CD14-positive monocyte (primary cell): ENCODE measurements at regions not wholly inside any gene's neighbourhood (a gene's known extent, or its start where the extent isn't known, plus 50 kb on each side); places are given as distances from the start of the nearest gene placed in this dataset.

Experiments
- DNase-seq, 3 donors: peaks; one replicate each; pipeline ENCODE4 v3.0.0-alpha.2; 2011 to 2022
- H2AFZ ChIP-seq: 2 replicates; pipeline ENCODE4 v1.6.0; 2012; ENCODE audit warnings: mild to moderate bottlenecking, low read depth, low read length, inconsistent platforms; ENCODE audit not compliant: insufficient read depth, poor library complexity, severe bottlenecking
- H3K27ac ChIP-seq, 2 donors: 1 replicate in 1 of 2; 2 replicates in 1 of 2; pipeline ENCODE4 v1.5.1; 2012 to 2013; ENCODE audit warnings: low read length in 2 of 2, control low read depth in 1 of 2, inconsistent platforms in 1 of 2, low read depth in 1 of 2, mild to moderate bottlenecking in 1 of 2
- H3K27me3 ChIP-seq, 2 donors: one replicate each; pipeline versions ENCODE4 v1.6.0 to v1.6.1; 2011 to 2013; ENCODE audit warnings: low read length in 2 of 2; ENCODE audit not compliant: control insufficient read depth in 2 of 2, insufficient read depth in 2 of 2
- H3K36me3 ChIP-seq, 2 donors: replicated peaks in 1 of 2; 1 replicate in 1 of 2; 2 replicates in 1 of 2; pipeline versions ENCODE4 v1.5.1 to v1.6.1; 2012 to 2013; ENCODE audit warnings: low read length in 2 of 2, control low read depth in 1 of 2, inconsistent platforms in 1 of 2, mild to moderate bottlenecking in 1 of 2; ENCODE audit not compliant: insufficient read depth in 2 of 2, control insufficient read depth in 1 of 2
- H3K4me1 ChIP-seq, 2 donors: 1 replicate in 1 of 2; 2 replicates in 1 of 2; pipeline versions ENCODE4 v1.5.1 to v1.6.1; 2012 to 2013; ENCODE audit warnings: low read length in 2 of 2, control low read depth in 1 of 2, inconsistent platforms in 1 of 2, mild to moderate bottlenecking in 1 of 2, moderate library complexity in 1 of 2; ENCODE audit not compliant: insufficient read depth in 2 of 2, control insufficient read depth in 1 of 2
- H3K4me2 ChIP-seq: replicated peaks from 2 replicates; pipeline ENCODE3; 2012; ENCODE audit warnings: low read length, moderate library complexity, mild to moderate bottlenecking; ENCODE audit not compliant: poor library complexity, severe bottlenecking; ENCODE audit errors: extremely low read depth
- H3K4me3 ChIP-seq, 3 experiments: fragments of 200-600 bp in 1 of 3; sonication (generic) in 1 of 3; replicated peaks in 1 of 3; 1 replicate in 2 of 3; 2 replicates in 1 of 3; pipeline ENCODE4 v1.5.1; 2011 to 2013; ENCODE audit warnings: low read length in 3 of 3, mild to moderate bottlenecking in 3 of 3, control low read depth in 2 of 3, low read depth in 2 of 3, inconsistent platforms in 1 of 3, moderate library complexity in 1 of 3
- H3K79me2 ChIP-seq: 2 replicates; pipeline ENCODE4 v1.6.0; 2012; ENCODE audit warnings: mild to moderate bottlenecking, control low read depth, inconsistent platforms, low read length, moderate library complexity; ENCODE audit not compliant: insufficient read depth
- H3K9ac ChIP-seq: 2 replicates; pipeline ENCODE4 v1.6.0; 2017; ENCODE audit warnings: low read length, mild to moderate bottlenecking; ENCODE audit not compliant: insufficient read depth, poor library complexity, severe bottlenecking
- H3K9me3 ChIP-seq, 2 donors: replicated peaks in 1 of 2; 1 replicate in 1 of 2; 2 replicates in 1 of 2; pipeline versions ENCODE4 v1.5.1 to v1.6.1; 2012 to 2013; ENCODE audit warnings: low read length in 2 of 2, control low read depth in 1 of 2; ENCODE audit not compliant: control insufficient read depth in 1 of 2, insufficient read depth in 1 of 2
- H4K20me1 ChIP-seq: 2 replicates; pipeline ENCODE4 v1.6.0; 2012; ENCODE audit warnings: mild to moderate bottlenecking, low read length, control low read depth, moderate library complexity; ENCODE audit not compliant: insufficient read depth
- H3K27ac Mint-ChIP-seq, 7 donors: one replicate each; pipeline ENCODE4 v1.8.0; 2020; ENCODE audit warnings: mild to moderate bottlenecking in 7 of 7, mixed read lengths in 7 of 7, moderate library complexity in 6 of 7, inconsistent platforms in 2 of 7
- H3K27me3 Mint-ChIP-seq, 3 donors: one replicate each; pipeline ENCODE4 v1.8.0; 2021 to 2022; ENCODE audit warnings: low read depth in 3 of 3, mild to moderate bottlenecking in 3 of 3, mixed read lengths in 3 of 3, moderate library complexity in 3 of 3, inconsistent platforms in 1 of 3
- H3K36me3 Mint-ChIP-seq, 2 donors: one replicate each; pipeline ENCODE4 v1.8.0; 2020; ENCODE audit warnings: mixed read lengths in 2 of 2, inconsistent platforms in 1 of 2, mild to moderate bottlenecking in 1 of 2
- H3K4me1 Mint-ChIP-seq: one replicate; pipeline ENCODE4 v1.8.0; 2020; ENCODE audit warnings: mild to moderate bottlenecking, mixed read lengths
- H3K4me3 Mint-ChIP-seq, 2 donors: one replicate each; pipeline ENCODE4 v1.8.0; 2020; ENCODE audit warnings: mild to moderate bottlenecking in 2 of 2, mixed read lengths in 2 of 2, moderate library complexity in 1 of 2
- H3K9me3 Mint-ChIP-seq, 7 donors: one replicate each; pipeline ENCODE4 v1.8.0; 2020 to 2022; ENCODE audit warnings: mixed read lengths in 7 of 7, mild to moderate bottlenecking in 6 of 7, moderate library complexity in 6 of 7, inconsistent platforms in 2 of 7
- WGBS: methylation state at CpG from one replicate; pipeline ENCODE4 v1.1.5; 2013; ENCODE audit warnings: missing lambda C conversion rate; ENCODE audit not compliant: insufficient coverage; 5-methylcytosine and 5-hydroxymethylcytosine counted together
- intact Hi-C, 2 donors: fragments of 100-400 bp; cut with micrococcal nuclease; formaldehyde crosslinking; loops; one replicate each; pipeline versions ENCODE4 v1.15.0 to v1.15.1; 2023
- TF ChIP-seq, protein P1 (sequence below): fragments of 200-600 bp; IDR thresholded peaks from one replicate; pipeline ENCODE4 v1.8.0; 2022; ENCODE audit warnings: antibody characterized with exemption, mild to moderate bottlenecking

DNA sequence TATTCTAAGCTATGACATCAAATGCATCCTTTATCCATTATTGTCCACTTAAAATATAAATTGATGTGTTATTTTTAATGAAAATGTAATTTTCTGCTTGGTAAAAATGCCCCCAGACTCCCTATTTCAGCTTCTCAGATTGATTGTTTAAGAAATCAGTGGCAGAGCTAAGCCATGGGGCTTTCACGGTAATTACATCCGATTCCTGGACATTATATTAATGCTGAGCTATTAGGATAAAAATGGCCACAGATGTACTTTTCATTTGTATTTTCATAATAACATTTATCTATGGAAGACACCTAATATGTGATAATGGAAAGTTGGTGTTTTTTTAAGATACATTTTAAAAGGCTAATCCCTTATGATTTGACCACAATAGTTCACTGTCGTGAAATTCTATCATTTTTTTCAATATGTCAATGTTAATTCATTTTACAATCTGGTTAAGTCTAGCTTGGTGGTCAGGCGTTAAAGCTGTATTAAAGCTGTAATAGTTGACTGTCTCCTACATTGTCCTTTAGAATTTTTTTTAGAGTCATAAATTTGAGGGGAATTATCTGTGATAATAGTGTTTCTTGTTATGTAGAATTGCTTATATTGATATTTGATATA is 229.0 kb upstream of the UBE2E3 start:
- Mint-ChIP-seq H3K36me3 (no peaks in the 10 kb centered on the region), H3K4me1 (no peaks in the 10 kb centered on the region), H3K9me3 (peaks cover 0 to 6% (median 2%) of the 10 kb centered on the region in 7 donors), H3K27ac (no peak overlapping the region), H3K4me3 (no peak overlapping the region), H3K27me3 (peaks cover 0 to 4% (median 1%) of the 10 kb centered on the region in 3 donors)
- Histone ChIP-seq H3K79me2 (no peaks in the 10 kb centered on the region), H3K4me1 (no peaks in the 10 kb centered on the region), H4K20me1 (no peaks in the 10 kb centered on the region), H2AFZ (no peak overlapping the region), H3K9me3 (no peaks in the 10 kb centered on the region), H3K4me3 (no peak overlapping the region), H3K36me3 (no peaks in the 10 kb centered on the region), H3K27ac (no peak overlapping the region), H3K4me2 (no peak overlapping the region), H3K9ac (no peak overlapping the region), H3K27me3 (no peaks in the 10 kb centered on the region)
- TF ChIP-seq, protein P1, sequence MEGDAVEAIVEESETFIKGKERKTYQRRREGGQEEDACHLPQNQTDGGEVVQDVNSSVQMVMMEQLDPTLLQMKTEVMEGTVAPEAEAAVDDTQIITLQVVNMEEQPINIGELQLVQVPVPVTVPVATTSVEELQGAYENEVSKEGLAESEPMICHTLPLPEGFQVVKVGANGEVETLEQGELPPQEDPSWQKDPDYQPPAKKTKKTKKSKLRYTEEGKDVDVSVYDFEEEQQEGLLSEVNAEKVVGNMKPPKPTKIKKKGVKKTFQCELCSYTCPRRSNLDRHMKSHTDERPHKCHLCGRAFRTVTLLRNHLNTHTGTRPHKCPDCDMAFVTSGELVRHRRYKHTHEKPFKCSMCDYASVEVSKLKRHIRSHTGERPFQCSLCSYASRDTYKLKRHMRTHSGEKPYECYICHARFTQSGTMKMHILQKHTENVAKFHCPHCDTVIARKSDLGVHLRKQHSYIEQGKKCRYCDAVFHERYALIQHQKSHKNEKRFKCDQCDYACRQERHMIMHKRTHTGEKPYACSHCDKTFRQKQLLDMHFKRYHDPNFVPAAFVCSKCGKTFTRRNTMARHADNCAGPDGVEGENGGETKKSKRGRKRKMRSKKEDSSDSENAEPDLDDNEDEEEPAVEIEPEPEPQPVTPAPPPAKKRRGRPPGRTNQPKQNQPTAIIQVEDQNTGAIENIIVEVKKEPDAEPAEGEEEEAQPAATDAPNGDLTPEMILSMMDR = no peak
- DNase-seq = no peak
- intact Hi-C loops = no loop called here
- no CpG with 5 or more reads among the region's 4 CpGs for WGBS

DNA sequence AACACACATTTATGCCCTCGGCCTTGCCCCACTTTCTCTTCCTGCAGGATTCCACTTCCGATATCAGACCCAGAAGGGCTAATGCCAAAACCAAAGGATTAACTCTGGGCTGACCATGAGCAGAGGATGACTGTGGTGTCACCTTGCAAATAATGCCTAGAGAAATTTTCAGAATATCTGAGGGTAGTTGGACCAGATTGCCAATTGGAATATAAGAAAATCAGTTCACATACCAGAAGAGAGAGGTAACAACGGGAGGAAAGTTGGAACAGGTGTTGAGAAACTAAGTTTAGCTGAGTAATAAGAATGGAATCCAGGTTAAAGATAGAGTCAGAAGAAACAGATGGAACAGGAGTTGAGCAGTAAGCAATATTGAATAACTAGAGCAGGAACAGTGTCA is 232.7 kb upstream of the UBE2E3 start:
- TF ChIP-seq, protein P1 = no peak
- no peaks in the 10 kb centered on the region for H3K27me3 ChIP-seq
- H3K79me2 ChIP-seq = no peaks in the 10 kb centered on the region
- H3K4me1 ChIP-seq = no peaks in the 10 kb centered on the region
- no peak overlapping the region for H3K4me2 ChIP-seq
- no peak overlapping the region for H3K4me3 Mint-ChIP-seq
- no peaks in the 10 kb centered on the region for H3K36me3 Mint-ChIP-seq
- no peak overlapping the region for H3K27ac Mint-ChIP-seq
- H3K9me3 Mint-ChIP-seq = peaks cover 0 to 3% (median 1%) of the 10 kb centered on the region in 7 donors
- H4K20me1 ChIP-seq = no peaks in the 10 kb centered on the region
- H3K9ac ChIP-seq = no peak overlapping the region
- 95% methylated on average over 3 of the region's 3 CpGs for WGBS
- H3K27me3 Mint-ChIP-seq = peaks cover 0 to 2% (median 0%) of the 10 kb centered on the region in 3 donors
- H3K27ac ChIP-seq = no peak overlapping the region
- H3K4me1 Mint-ChIP-seq = no peaks in the 10 kb centered on the region
- no peak overlapping the region for H3K4me3 ChIP-seq
- H3K36me3 ChIP-seq = no peaks in the 10 kb centered on the region
- DNase-seq = no peak
- intact Hi-C loops = no loop called here
- H2AFZ ChIP-seq = no peak overlapping the region
- no peaks in the 10 kb centered on the region for H3K9me3 ChIP-seq
